IPS DF 4.7 (cell line): ENCODE measurements at regions not wholly inside any gene's neighbourhood (a gene's known extent, or its start where the extent isn't known, plus 50 kb on each side); places are given as distances from the start of the nearest gene placed in this dataset.

Experiments
- DNase-seq: peaks from one replicate; pipeline ENCODE4 v3.0.0-alpha.2; 2013; ENCODE audit warnings: low spot score; ENCODE audit errors: extremely low read depth

- DNase-seq, result no peak
Observed at GRCh38 chr6:55643861-55644260, 64.9 kb upstream of the HMGCLL1 start.

DNA sequence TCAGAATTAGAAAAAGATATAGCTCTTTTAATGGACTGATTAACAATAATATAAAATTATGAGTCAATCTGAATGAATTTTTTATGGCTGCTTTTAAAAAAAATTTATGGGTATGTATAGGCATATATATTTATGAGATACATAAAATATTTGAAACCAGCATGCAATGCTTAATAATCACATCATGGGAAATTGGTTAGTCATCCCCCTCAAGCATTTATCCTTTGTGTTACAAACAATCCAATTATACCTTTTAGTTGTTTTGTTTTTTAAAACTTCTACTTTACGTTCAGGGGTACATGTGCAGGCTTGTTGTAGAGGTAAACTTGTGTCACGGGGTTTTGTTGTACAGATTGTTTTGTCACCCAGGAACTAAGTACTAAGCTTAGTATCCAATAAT lies 63.4 kb upstream of the HMGCLL1 start:
- DNase-seq, result no peak

- no peak for DNase-seq
Observed at GRCh38 chr6:55636406-55637102, 57.6 kb upstream of the HMGCLL1 start.

- no peak for DNase-seq
Observed at GRCh38 chr6:55633471-55633870, 54.5 kb upstream of the HMGCLL1 start.

GRCh38 chr6:55632953-55633352 lies 54.0 kb upstream of the HMGCLL1 start:
- DNase-seq, result no peak
